Glutamatergic neuron (in vitro differentiated cells): ENCODE measurements at regions not wholly inside any gene's neighbourhood (a gene's known extent, or its start where the extent isn't known, plus 50 kb on each side); places are given as distances from the start of the nearest gene placed in this dataset.

Experiments used
- DNase-seq: peaks from one replicate; pipeline ENCODE4 v3.0.0; 2022
- H3K27ac Mint-ChIP-seq: one replicate; pipeline ENCODE4 v1.8.0; 2020; ENCODE audit warnings: mild to moderate bottlenecking, mixed read lengths, inconsistent platforms; ENCODE audit not compliant: unreplicated experiment
- H3K27me3 Mint-ChIP-seq: one replicate; pipeline ENCODE4 v1.8.0; 2020; ENCODE audit warnings: mild to moderate bottlenecking, moderate library complexity, mixed read lengths, inconsistent platforms; ENCODE audit not compliant: unreplicated experiment
- H3K36me3 Mint-ChIP-seq: one replicate; pipeline ENCODE4 v1.8.0; 2020; ENCODE audit warnings: mild to moderate bottlenecking, mixed read lengths, inconsistent platforms; ENCODE audit not compliant: unreplicated experiment
- H3K4me1 Mint-ChIP-seq: one replicate; pipeline ENCODE4 v1.8.0; 2020; ENCODE audit warnings: mild to moderate bottlenecking, low read depth, mixed read lengths, inconsistent platforms; ENCODE audit not compliant: unreplicated experiment
- H3K4me3 Mint-ChIP-seq: one replicate; pipeline ENCODE4 v1.8.0; 2020; ENCODE audit warnings: mild to moderate bottlenecking, mixed read lengths, inconsistent platforms; ENCODE audit not compliant: unreplicated experiment
- H3K9me3 Mint-ChIP-seq: one replicate; pipeline ENCODE4 v1.8.0; 2020; ENCODE audit warnings: mild to moderate bottlenecking, moderate library complexity, mixed read lengths, inconsistent platforms; ENCODE audit not compliant: unreplicated experiment
- CTCF ChIP-seq: fragments of 200-600 bp; sonication (generic); IDR thresholded peaks from one replicate; pipeline ENCODE4 v1.5.0; 2021; ENCODE audit not compliant: partially characterized antibody, unreplicated experiment

- no peaks in the 10 kb centered on the region for H3K4me1 Mint-ChIP-seq
- no peaks in the 10 kb centered on the region for H3K9me3 Mint-ChIP-seq
- TF ChIP-seq CTCF = no peak
- H3K36me3 Mint-ChIP-seq = no peaks in the 10 kb centered on the region
- no peaks in the 10 kb centered on the region for H3K27me3 Mint-ChIP-seq
- no peak overlapping the region for H3K4me3 Mint-ChIP-seq
- no peak for DNase-seq
- no peak overlapping the region for H3K27ac Mint-ChIP-seq
Observed at GRCh38 chr7:81492910-81493309, 276.9 kb downstream of the HGF start.

GRCh38 chr7:81492240-81492639, 277.6 kb downstream of the HGF start:
- Mint-ChIP-seq H3K36me3 (no peaks in the 10 kb centered on the region), H3K4me3 (no peak overlapping the region), H3K27me3 (no peaks in the 10 kb centered on the region), H3K9me3 (no peaks in the 10 kb centered on the region), H3K4me1 (no peaks in the 10 kb centered on the region), H3K27ac (no peak overlapping the region)
- DNase-seq = no peak
- no peak for TF ChIP-seq CTCF

GRCh38 chr7:81491573-81491972, 278.3 kb downstream of the HGF start:
- no peak for TF ChIP-seq CTCF
- H3K9me3 Mint-ChIP-seq = no peaks in the 10 kb centered on the region
- no peaks in the 10 kb centered on the region for H3K4me1 Mint-ChIP-seq

GRCh38 chr7:81488210-81488609, 281.6 kb downstream of the HGF start:
- no peak overlapping the region for H3K4me3 Mint-ChIP-seq
- H3K4me1 Mint-ChIP-seq = no peaks in the 10 kb centered on the region
- no peak for DNase-seq
- no peaks in the 10 kb centered on the region for H3K36me3 Mint-ChIP-seq
- H3K27ac Mint-ChIP-seq = no peak overlapping the region
- peaks cover 1% of the 10 kb centered on the region for H3K27me3 Mint-ChIP-seq
- TF ChIP-seq CTCF = no peak
- H3K9me3 Mint-ChIP-seq = peaks cover 5% of the 10 kb centered on the region

More at GRCh38 chr7:81491573-81491972, 278.3 kb downstream of the HGF start:
- H3K27me3 Mint-ChIP-seq = no peaks in the 10 kb centered on the region
- no peak overlapping the region for H3K4me3 Mint-ChIP-seq
- no peak for DNase-seq
- no peak overlapping the region for H3K27ac Mint-ChIP-seq
- H3K36me3 Mint-ChIP-seq = no peaks in the 10 kb centered on the region

- H3K27me3 Mint-ChIP-seq = peaks cover 1% of the 10 kb centered on the region
- TF ChIP-seq CTCF = no peak
- H3K4me1 Mint-ChIP-seq = no peaks in the 10 kb centered on the region
- no peaks in the 10 kb centered on the region for H3K36me3 Mint-ChIP-seq
- peaks cover 5% of the 10 kb centered on the region for H3K9me3 Mint-ChIP-seq
- DNase-seq = no peak
- H3K4me3 Mint-ChIP-seq = no peak overlapping the region
- no peak overlapping the region for H3K27ac Mint-ChIP-seq
Observed at GRCh38 chr7:81487516-81487915, 282.3 kb downstream of the HGF start.
